ENCODE measurements at regions not wholly inside any gene's neighbourhood (a gene's known extent, or its start where the extent isn't known, plus 50 kb on each side); places are given as distances from the start of the nearest gene placed in this dataset.
A peak's percentile ranks its signal among the peaks of the same experiment; 100 is the strongest.

DNA sequence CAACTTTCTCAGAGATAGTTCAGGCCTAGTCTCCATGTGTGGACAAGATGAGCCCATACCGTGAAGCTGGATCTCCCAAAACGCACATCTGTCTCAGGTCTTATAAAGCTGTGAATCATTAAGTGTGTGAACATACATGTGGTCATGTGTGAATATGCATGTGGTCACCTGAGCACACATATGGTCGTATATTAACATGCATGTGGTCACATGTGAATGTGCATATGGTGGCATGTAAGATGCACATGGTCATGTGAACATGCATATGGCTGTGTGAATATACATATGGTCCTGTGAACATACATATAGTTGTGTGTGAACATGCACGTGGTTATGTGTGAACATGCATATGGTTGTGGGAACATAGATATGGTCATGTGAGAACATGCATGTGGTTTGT is 172.5 kb upstream of the PZP start:
- no peak overlapping the region for H3K9ac ChIP-seq (ENCODE audit: low read length)
- H3K27me3 ChIP-seq (ENCODE audit: insufficient read depth, low read length): no peaks in the 10 kb centered on the region
- H4K20me1 ChIP-seq (ENCODE audit: insufficient read depth, low read length): no peaks in the 10 kb centered on the region
- no peak overlapping the region for H2AFZ ChIP-seq (ENCODE audit: low read length)
- no peak overlapping the region for H3K4me2 ChIP-seq (ENCODE audit: low read length)
- no peaks in the 10 kb centered on the region for H3K36me3 ChIP-seq (ENCODE audit: insufficient read depth, low read length)
- H3K79me2 ChIP-seq (ENCODE audit: insufficient read depth, low read length): no peaks in the 10 kb centered on the region
- H3K9me2 ChIP-seq (ENCODE audit: low read depth, low read length): no peaks in the 10 kb centered on the region
- no peak overlapping the region for H3K27ac ChIP-seq (ENCODE audit: low read depth, low read length, poor library complexity, severe bottlenecking)
- TF ChIP-seq EZH2 (IDR thresholded peaks at IDR 0.05; ENCODE audit: borderline replicate concordance, low read length): no peak
- TF ChIP-seq, protein P1, sequence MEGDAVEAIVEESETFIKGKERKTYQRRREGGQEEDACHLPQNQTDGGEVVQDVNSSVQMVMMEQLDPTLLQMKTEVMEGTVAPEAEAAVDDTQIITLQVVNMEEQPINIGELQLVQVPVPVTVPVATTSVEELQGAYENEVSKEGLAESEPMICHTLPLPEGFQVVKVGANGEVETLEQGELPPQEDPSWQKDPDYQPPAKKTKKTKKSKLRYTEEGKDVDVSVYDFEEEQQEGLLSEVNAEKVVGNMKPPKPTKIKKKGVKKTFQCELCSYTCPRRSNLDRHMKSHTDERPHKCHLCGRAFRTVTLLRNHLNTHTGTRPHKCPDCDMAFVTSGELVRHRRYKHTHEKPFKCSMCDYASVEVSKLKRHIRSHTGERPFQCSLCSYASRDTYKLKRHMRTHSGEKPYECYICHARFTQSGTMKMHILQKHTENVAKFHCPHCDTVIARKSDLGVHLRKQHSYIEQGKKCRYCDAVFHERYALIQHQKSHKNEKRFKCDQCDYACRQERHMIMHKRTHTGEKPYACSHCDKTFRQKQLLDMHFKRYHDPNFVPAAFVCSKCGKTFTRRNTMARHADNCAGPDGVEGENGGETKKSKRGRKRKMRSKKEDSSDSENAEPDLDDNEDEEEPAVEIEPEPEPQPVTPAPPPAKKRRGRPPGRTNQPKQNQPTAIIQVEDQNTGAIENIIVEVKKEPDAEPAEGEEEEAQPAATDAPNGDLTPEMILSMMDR (IDR thresholded peaks at IDR 0.05; ENCODE audit: low read length): no peak
- no peak overlapping the region for H3K4me3 ChIP-seq (ENCODE audit: low read depth, low read length, poor library complexity, severe bottlenecking)
- no peaks in the 10 kb centered on the region for H3K4me1 ChIP-seq (ENCODE audit: insufficient read depth, low read length, severe bottlenecking)
- no peaks in the 10 kb centered on the region for H3K9me3 ChIP-seq (ENCODE audit: low read length)
- H3F3A ChIP-seq (ENCODE audit: insufficient read depth, low read length): no peaks in the 10 kb centered on the region

DNA sequence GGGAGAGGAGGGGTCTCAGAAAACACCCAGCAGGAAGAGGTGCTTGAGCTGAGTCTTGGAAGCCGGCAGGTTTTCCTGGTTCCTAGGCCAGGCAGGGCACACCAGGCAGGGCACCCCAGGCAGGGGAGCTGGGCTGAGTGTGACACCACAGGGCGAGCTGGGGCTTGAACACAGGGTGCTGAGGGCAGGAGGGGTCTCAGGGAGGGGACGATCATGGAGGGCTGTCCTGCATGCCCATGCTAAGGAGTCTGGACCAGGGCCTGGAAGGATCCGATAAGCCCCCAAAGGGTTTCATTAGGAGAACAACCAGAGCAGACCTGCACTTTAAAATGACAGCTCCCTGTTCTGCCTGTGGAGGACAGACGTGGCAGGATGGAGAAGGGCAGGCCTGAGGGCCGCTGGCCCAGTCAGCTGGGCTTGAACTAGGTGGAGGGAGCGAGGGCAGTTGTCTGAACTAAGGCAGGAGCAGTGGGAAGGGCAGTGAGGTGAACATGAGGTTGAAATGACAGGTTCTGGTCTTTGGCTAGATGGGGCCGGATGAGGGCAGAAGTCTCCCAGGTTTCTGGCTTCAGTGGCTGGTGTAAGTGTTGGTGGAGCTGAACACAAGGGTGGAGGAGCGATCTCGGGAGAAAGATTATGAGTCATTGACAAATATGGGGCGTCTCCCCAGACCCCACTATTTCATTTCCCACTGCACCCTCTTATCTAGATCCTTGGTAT is 171.0 kb upstream of the PZP start:
- no peak overlapping the region for H3K4me2 ChIP-seq (ENCODE audit: low read length)
- TF ChIP-seq EZH2 (IDR thresholded peaks at IDR 0.05; ENCODE audit: borderline replicate concordance, low read length): no peak
- TF ChIP-seq, protein P1 (IDR thresholded peaks at IDR 0.05; ENCODE audit: low read length): no peak
- H3K9me2 ChIP-seq (ENCODE audit: low read depth, low read length): no peaks in the 10 kb centered on the region
- no peaks in the 10 kb centered on the region for H3K79me2 ChIP-seq (ENCODE audit: insufficient read depth, low read length)
- H3K27me3 ChIP-seq (ENCODE audit: insufficient read depth, low read length): no peaks in the 10 kb centered on the region
- no peak overlapping the region for H3K4me3 ChIP-seq (ENCODE audit: low read depth, low read length, poor library complexity, severe bottlenecking)
- no peaks in the 10 kb centered on the region for H4K20me1 ChIP-seq (ENCODE audit: insufficient read depth, low read length)
- H3K9me3 ChIP-seq (ENCODE audit: low read length): no peaks in the 10 kb centered on the region
- H3K9ac ChIP-seq (ENCODE audit: low read length): no peak overlapping the region
- H3K36me3 ChIP-seq (ENCODE audit: insufficient read depth, low read length): no peaks in the 10 kb centered on the region
- no peaks in the 10 kb centered on the region for H3K4me1 ChIP-seq (ENCODE audit: insufficient read depth, low read length, severe bottlenecking)
- H3K27ac ChIP-seq (ENCODE audit: low read depth, low read length, poor library complexity, severe bottlenecking): no peak overlapping the region
- no peak overlapping the region for H2AFZ ChIP-seq (ENCODE audit: low read length)
- H3F3A ChIP-seq (ENCODE audit: insufficient read depth, low read length): no peaks in the 10 kb centered on the region

DNA sequence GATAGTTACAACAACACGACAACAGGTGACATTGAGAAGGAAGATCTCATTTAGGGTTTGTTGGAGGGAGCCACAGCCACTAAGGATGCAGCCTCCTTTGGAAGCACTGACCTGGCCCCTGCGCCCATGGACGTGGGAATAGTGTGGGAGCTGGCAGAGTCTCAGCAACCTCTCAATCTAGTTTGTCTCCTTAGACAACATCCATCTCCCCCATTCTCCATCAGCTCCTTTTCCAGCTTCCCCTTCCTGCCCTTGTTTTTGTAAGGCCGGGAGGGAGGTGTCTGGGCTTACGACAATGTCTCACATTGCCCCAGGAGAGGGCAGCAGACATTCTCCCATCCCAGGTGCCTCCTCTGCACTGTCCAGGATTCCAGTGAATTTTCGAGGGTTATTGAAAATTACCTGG is 170.2 kb upstream of the PZP start:
- H3K4me2 ChIP-seq (ENCODE audit: low read length): no peak overlapping the region
- H4K20me1 ChIP-seq (ENCODE audit: insufficient read depth, low read length): no peaks in the 10 kb centered on the region
- no peaks in the 10 kb centered on the region for H3K4me1 ChIP-seq (ENCODE audit: insufficient read depth, low read length, severe bottlenecking)
- H3K27ac ChIP-seq (ENCODE audit: low read depth, low read length, poor library complexity, severe bottlenecking): no peak overlapping the region
- H3K79me2 ChIP-seq (ENCODE audit: insufficient read depth, low read length): no peaks in the 10 kb centered on the region
- H3K9ac ChIP-seq (ENCODE audit: low read length): no peak overlapping the region
- no peak overlapping the region for H3K4me3 ChIP-seq (ENCODE audit: low read depth, low read length, poor library complexity, severe bottlenecking)
- no peaks in the 10 kb centered on the region for H3K9me2 ChIP-seq (ENCODE audit: low read depth, low read length)
- H3K27me3 ChIP-seq (ENCODE audit: insufficient read depth, low read length): no peaks in the 10 kb centered on the region
- no peak overlapping the region for H2AFZ ChIP-seq (ENCODE audit: low read length)
- H3K9me3 ChIP-seq (ENCODE audit: low read length): no peaks in the 10 kb centered on the region
- TF ChIP-seq, protein P1 (IDR thresholded peaks at IDR 0.05; ENCODE audit: low read length): peak; percentile 61
- no peak for TF ChIP-seq EZH2 (IDR thresholded peaks at IDR 0.05; ENCODE audit: borderline replicate concordance, low read length)
- H3K36me3 ChIP-seq (ENCODE audit: insufficient read depth, low read length): no peaks in the 10 kb centered on the region
- H3F3A ChIP-seq (ENCODE audit: insufficient read depth, low read length): no peaks in the 10 kb centered on the region
